Activated T-cell treated with anti-CD3 and anti-CD28 coated beads, Interleukin-2, amount 50 U/mL, for 24 hours (primary cell): ENCODE measurements at regions not wholly inside any gene's neighbourhood (a gene's known extent, or its start where the extent isn't known, plus 50 kb on each side); places are given as distances from the start of the nearest gene placed in this dataset.
"Not testable (repeated sequence)": the region's sequence is repeated elsewhere in the genome, so short reads cannot be mapped to it uniquely, and the experiment has no call there.

Experiments
- DNase-seq: peaks from one replicate; pipeline ENCODE4 v3.0.0-alpha.2; 2020
- H3K27ac Mint-ChIP-seq: 2 replicates; pipeline ENCODE4 v1.8.0; 2020; ENCODE audit warnings: mild to moderate bottlenecking, mixed read lengths
- H3K27me3 Mint-ChIP-seq: 2 replicates; pipeline ENCODE4 v1.8.0; 2020; ENCODE audit warnings: mixed read lengths
- H3K36me3 Mint-ChIP-seq: 2 replicates; pipeline ENCODE4 v1.8.0; 2020; ENCODE audit warnings: low read depth, mixed read lengths
- H3K4me1 Mint-ChIP-seq: 2 replicates; pipeline ENCODE4 v1.8.0; 2020; ENCODE audit warnings: low read depth, mixed read lengths
- H3K4me3 Mint-ChIP-seq: 2 replicates; pipeline ENCODE4 v1.8.0; 2020; ENCODE audit warnings: mild to moderate bottlenecking, moderate library complexity, mixed read lengths
- H3K9me3 Mint-ChIP-seq: 2 replicates; pipeline ENCODE4 v1.8.0; 2020; ENCODE audit warnings: mixed read lengths

DNA sequence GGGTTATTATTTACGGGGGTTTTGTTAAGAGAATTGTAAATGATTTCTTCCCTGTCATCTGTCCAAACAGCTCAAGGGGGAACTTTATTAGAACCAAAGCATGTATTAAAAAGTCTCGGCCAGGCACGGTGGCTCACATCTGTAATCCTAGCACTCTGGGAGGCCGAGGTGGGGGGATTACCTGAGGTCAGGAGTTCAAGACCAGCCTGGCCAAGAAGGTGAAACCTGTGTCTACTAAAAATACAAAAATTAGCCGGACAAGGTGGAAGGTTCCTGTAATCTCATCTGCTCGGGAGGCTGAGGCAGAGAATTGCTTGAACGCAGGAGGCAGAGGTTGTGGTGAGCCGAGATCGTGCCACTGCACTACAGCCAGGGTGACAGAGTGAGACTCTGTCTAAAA lies 4486.6 kb upstream of the OR11H1 start:
- H3K27me3 Mint-ChIP-seq, H3K27ac Mint-ChIP-seq, H3K4me3 Mint-ChIP-seq, DNase-seq, H3K4me1 Mint-ChIP-seq: not testable (repeated sequence)
- Mint-ChIP-seq H3K36me3 (peaks cover 10% of the 10 kb centered on the region), H3K9me3 (peaks cover 61% of the 10 kb centered on the region)

DNA sequence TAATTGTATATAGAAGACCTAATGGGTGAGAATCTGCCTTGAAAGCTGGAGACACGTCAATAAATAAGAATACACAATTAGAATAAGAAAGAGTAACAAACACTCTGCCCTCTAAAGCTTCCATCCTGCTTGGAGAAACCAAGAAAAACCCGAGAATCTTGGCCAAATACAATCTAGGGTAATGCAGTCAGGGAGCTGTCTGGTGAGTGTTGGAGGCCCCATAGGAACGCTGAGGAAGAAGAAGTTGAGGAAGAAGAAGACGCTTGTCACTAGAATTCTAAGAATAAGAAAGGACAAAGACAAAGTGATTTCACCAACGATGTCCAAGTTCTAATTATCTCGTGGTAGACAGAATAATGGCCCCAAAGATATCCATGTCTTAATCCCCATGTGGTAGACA lies 4485.9 kb upstream of the OR11H1 start:
- Mint-ChIP-seq H3K27me3 (no peaks in the 10 kb centered on the region), H3K27ac (no peak overlapping the region), H3K9me3 (peaks cover 56% of the 10 kb centered on the region), H3K4me1 (no peaks in the 10 kb centered on the region), H3K4me3 (no peak overlapping the region), H3K36me3 (peaks cover 10% of the 10 kb centered on the region)
- no peak for DNase-seq

DNA sequence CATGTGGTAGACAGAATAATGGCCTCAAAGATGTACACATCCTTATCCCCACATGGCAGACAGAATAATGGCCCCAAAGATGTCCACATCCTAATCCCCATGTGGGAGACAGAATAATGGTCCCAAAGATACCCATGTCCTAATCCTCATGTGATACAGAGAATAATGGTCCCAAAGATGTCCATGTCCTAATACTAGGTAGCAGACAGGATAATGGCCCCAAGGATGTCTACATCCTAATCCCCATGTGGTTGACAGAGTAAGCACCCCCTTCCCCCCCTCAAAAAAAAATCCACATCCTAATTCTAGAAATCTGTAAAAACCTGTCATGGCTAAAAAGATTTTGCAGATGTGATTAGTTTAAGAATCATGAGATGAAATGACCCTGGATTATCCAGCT lies 4484.7 kb upstream of the OR11H1 start:
- DNase-seq, H3K4me1 Mint-ChIP-seq, H3K4me3 Mint-ChIP-seq, H3K27me3 Mint-ChIP-seq, H3K36me3 Mint-ChIP-seq, H3K27ac Mint-ChIP-seq: not testable (repeated sequence)
- peaks cover 46% of the 10 kb centered on the region for H3K9me3 Mint-ChIP-seq

DNA sequence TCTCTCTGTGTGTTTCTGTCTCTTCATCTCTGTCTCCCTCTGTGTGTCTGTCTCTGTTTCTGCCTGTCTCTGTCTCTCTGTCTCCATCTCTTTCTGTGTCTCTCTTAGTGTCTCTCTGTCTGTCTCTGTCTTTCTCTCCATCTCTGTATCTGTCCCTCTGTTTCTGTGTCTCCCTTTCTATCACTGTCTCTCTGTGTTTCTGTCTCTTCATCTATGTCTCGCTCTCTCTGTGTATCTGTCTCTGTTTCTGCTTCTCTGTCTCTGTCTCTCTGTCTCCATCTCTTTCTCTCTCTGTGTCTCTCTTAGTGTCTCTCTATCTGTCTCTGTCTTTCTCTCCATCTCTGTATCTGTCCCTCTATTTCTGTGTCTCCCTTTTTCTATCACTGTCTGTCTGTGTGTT lies 4479.1 kb upstream of the OR11H1 start:
- not testable (repeated sequence) for H3K27me3 Mint-ChIP-seq, DNase-seq, H3K4me3 Mint-ChIP-seq, H3K36me3 Mint-ChIP-seq, H3K4me1 Mint-ChIP-seq, H3K27ac Mint-ChIP-seq
- peaks cover 30% of the 10 kb centered on the region for H3K9me3 Mint-ChIP-seq

DNA sequence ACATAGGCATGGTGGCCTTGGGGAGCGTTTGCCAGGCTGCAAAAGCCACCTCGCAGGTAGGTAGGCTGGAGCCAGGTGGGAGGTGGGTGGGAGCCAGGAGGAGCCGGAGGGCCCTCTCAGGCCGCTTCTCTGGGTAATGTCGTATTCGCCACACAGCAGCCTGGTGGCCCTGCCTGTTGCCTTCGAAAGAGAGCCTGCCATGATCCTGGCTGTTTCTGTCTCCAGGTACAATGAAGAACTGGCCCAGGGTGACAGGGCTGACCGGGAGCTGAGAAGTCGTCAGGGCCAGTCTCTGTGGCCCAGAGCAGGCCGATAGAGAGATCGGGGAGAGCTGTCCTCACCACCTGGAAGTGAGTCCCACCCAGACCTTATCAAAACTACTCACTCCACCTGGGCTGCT lies 4477.8 kb upstream of the OR11H1 start:
- H3K4me1 Mint-ChIP-seq, H3K4me3 Mint-ChIP-seq, H3K27ac Mint-ChIP-seq, DNase-seq, H3K27me3 Mint-ChIP-seq, H3K36me3 Mint-ChIP-seq: not testable (repeated sequence)
- H3K9me3 Mint-ChIP-seq, result peaks cover 37% of the 10 kb centered on the region

DNA sequence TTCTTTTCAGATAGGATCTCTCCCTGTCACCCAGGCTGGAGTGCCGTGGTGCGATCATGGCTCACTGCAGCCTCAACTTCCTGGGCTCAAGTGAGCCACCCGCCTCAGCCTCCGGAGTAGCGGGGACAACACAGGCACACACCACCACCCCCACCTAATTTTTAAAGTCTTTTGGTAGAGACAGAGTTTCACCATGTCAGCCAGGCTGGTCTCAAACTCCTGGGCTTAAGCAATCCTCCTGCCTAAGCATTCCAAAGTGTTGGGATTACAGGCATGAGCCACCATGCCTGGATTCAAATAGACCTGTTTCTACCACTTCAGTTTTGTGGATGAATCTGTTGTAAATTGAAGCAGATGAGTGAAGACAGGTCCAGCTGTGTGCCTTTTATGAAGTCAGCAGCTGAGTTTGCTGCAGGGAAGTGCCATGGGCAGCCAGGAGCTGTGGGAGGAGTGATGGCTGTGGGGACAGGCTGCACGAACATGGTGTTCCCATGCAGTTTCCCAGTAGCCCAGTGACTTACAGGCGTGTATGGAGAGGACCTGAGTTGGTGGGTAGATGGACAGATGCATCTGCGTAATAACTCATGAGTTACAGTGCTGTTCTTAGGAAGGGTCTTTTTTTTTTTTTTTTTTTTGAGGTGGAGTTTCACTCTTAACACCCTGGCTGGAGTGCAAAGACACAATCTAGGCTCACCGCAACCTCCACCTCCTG lies 4476.4 kb upstream of the OR11H1 start:
- not testable (repeated sequence) for DNase-seq, H3K4me1 Mint-ChIP-seq, H3K27ac Mint-ChIP-seq, H3K27me3 Mint-ChIP-seq, H3K4me3 Mint-ChIP-seq
- H3K36me3 Mint-ChIP-seq, result peaks cover 13% of the 10 kb centered on the region
- peaks cover 48% of the 10 kb centered on the region for H3K9me3 Mint-ChIP-seq

DNA sequence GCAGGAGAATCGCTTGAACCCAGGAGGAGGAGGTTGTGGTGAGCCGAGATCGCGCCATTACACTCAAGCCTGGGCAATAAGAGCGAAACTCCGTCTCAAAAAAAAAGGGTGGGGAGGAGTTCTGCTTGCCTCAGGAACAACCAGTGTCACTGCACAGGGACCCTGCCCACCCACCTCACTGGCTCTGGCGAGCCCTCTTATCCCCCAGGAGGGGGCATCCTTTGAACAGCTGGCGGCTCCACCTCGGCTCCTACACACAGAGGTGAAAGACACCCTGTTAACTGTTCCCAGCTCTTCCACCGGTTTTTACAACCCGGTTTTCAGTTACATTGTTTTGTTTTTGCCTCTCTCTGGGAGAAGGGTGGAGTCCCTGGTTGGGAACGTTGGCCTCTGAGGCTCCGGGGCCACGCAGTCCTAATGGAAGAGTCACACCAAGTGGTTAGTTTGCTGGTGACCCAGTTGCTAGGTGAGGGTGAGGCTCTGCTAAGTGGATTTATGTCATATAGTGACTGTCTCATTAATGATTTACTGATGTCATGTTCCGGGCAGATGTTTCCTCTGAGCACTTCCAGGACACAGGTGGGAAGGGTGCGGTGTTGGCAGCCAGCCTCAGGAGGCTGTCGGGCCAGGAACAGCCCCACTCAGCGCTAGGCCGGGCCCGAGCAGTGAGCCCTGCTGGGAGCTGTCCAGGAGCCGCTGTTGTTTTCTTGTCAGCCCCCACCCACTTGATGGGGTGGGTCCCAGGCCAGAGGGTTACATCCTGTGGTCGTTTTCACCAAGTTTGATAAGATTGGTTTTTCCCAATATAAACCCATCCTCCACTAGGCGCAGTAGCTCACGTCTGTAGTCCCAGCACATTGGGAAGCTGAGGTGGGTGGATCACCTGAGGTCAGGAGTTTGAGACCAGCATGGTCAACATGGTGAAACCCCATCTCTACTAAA lies 4474.3 kb upstream of the OR11H1 start:
- not testable (repeated sequence) for H3K4me3 Mint-ChIP-seq, H3K27me3 Mint-ChIP-seq, H3K27ac Mint-ChIP-seq, DNase-seq, H3K4me1 Mint-ChIP-seq
- peaks cover 53% of the 10 kb centered on the region for H3K9me3 Mint-ChIP-seq
- peaks cover 22% of the 10 kb centered on the region for H3K36me3 Mint-ChIP-seq

DNA sequence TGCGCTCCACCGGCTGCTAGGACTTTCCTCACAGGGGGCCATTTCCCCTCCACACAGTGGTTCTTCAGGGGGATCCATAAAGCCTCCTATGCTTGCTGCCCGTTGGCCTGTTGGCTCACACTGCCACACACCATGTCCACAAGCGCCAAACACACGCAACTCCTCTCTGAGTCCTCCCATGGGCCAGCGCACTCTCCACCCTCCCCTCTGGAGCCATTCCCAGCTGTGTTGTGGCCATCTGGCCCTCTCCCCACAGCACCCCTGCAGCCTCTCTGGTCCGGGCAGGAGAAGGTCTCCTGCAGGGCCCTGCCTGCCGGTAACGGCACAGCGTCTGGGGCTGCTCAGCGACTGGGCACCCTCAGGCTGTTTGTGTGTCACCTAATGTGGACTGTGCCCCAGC lies 4473.3 kb upstream of the OR11H1 start:
- H3K36me3 Mint-ChIP-seq, result peaks cover 22% of the 10 kb centered on the region
- H3K4me3 Mint-ChIP-seq, H3K4me1 Mint-ChIP-seq, DNase-seq, H3K27ac Mint-ChIP-seq, H3K27me3 Mint-ChIP-seq: not testable (repeated sequence)
- peaks cover 50% of the 10 kb centered on the region for H3K9me3 Mint-ChIP-seq

DNA sequence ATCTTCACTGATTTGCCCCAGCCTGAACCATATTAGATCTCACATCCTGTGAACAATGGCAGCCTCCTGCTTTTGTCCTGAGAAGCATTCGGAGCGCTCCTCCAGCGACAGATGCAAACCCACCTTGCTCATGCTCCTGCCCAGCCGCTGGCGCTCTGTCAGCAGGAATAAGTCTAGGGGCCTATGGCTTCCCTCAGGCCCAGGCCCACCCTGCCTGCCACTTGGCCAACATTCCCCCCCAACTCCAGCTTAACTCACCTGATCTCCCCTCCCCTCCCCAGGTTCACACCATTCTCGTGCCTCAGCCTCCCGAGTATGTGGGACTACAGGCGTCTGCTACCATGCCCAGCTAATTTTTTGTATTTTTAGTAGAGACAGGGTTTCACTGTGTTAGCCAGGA lies 4472.8 kb upstream of the OR11H1 start:
- not testable (repeated sequence) for H3K4me3 Mint-ChIP-seq, H3K27ac Mint-ChIP-seq, H3K4me1 Mint-ChIP-seq, DNase-seq, H3K27me3 Mint-ChIP-seq
- H3K9me3 Mint-ChIP-seq, result peaks cover 53% of the 10 kb centered on the region
- H3K36me3 Mint-ChIP-seq, result peaks cover 22% of the 10 kb centered on the region

DNA sequence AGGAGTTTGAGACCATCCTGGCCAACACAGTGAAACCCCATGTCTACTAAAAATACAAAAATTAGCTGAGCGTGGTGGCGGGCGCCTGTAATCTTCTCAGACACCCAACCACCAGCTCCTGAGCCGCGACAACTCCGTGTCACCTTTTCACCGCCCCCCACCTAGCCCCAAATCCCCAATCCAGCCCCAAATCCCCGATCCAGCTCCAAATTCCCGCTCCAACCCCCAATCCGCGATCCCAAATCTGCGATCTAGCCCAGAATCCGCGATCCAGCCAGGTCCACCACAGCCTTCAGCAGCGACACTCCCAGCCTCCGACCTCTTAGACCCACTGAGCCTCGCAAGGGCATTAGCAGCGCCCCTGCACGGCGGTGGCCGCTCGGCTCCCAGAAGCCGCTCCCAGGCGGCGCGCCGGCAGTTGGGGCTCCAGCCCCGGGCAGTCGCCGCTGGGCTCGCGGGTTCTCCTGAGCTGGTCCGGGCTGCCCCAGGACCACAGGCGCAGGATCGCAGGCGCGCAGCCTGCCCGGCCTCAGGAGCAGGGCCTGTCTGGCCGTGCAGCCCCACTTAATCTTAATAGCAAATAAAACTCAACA lies 4469.9 kb upstream of the OR11H1 start:
- H3K27ac Mint-ChIP-seq, result not testable (repeated sequence)
- peaks cover 58% of the 10 kb centered on the region for H3K9me3 Mint-ChIP-seq

DNA sequence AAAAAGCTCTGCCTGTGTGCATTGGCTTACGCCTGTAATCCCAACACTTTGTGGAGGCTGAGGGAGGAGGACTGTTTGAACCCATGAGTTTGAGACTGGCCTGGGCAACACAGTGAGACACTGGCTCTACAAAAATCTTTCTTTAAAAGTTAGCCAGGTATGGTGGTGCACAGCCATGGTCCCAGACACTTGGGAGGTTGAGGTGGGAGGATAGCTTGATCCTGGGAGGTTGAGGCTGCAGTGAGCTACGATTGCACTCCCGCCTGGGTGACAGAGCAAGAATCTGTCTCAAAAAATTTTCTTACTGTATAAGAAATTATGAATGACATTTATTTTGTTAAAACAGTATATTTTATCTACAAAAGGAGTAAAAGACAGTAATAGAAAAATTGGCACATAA lies 4468.9 kb upstream of the OR11H1 start:
- Mint-ChIP-seq H3K9me3 (peaks cover 61% of the 10 kb centered on the region), H3K36me3 (peaks cover 20% of the 10 kb centered on the region)
- not testable (repeated sequence) for H3K27me3 Mint-ChIP-seq, H3K27ac Mint-ChIP-seq, DNase-seq, H3K4me1 Mint-ChIP-seq, H3K4me3 Mint-ChIP-seq

More for the DNA sequence above, 4469.9 kb upstream of the OR11H1 start:
- H3K4me1 Mint-ChIP-seq, H3K27me3 Mint-ChIP-seq, H3K4me3 Mint-ChIP-seq, DNase-seq: not testable (repeated sequence)
- peaks cover 22% of the 10 kb centered on the region for H3K36me3 Mint-ChIP-seq

DNA sequence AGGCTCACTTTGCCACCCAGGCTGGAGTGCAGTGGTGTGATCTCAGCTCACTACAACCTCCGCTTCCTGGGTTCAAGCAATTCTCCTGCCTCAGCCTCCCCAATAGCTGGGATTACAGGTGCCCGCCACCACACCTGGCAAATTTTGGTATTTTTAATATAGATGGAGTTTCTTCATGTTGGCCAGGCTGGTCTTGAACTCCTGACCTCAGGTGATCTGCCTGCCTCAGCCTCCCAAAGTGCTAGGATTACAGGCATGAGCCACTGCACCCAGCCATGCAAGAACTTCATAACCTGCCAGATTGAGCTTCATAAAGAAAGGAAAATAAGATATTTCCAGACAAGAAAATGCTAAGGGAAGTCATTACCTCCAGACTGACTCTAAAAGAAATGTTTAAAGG lies 4467.2 kb upstream of the OR11H1 start:
- not testable (repeated sequence) for H3K27me3 Mint-ChIP-seq, H3K27ac Mint-ChIP-seq, DNase-seq, H3K4me1 Mint-ChIP-seq, H3K4me3 Mint-ChIP-seq
- H3K36me3 Mint-ChIP-seq, result peaks cover 10% of the 10 kb centered on the region
- peaks cover 59% of the 10 kb centered on the region for H3K9me3 Mint-ChIP-seq

DNA sequence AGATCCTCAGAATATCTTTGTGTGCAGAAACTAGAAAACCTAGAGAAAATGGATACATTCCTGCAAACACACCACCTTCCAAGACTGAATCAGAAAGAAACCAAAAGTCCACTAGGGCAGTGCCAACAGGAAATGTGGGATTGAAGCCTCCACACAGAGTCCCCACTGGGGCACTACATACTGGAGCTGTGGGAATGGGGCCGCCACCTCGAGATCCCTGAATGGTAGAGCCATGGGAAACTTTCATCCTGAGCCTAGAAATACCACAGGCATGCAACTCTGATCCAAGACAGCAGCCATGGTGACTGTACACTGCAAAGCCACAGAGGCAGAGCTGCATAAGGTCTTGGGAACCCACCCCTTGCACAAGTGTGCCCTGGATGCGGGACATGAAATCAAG lies 4465.5 kb upstream of the OR11H1 start:
- not testable (repeated sequence) for H3K4me3 Mint-ChIP-seq, H3K36me3 Mint-ChIP-seq, H3K27me3 Mint-ChIP-seq, H3K27ac Mint-ChIP-seq, H3K4me1 Mint-ChIP-seq, DNase-seq
- peaks cover 64% of the 10 kb centered on the region for H3K9me3 Mint-ChIP-seq

DNA sequence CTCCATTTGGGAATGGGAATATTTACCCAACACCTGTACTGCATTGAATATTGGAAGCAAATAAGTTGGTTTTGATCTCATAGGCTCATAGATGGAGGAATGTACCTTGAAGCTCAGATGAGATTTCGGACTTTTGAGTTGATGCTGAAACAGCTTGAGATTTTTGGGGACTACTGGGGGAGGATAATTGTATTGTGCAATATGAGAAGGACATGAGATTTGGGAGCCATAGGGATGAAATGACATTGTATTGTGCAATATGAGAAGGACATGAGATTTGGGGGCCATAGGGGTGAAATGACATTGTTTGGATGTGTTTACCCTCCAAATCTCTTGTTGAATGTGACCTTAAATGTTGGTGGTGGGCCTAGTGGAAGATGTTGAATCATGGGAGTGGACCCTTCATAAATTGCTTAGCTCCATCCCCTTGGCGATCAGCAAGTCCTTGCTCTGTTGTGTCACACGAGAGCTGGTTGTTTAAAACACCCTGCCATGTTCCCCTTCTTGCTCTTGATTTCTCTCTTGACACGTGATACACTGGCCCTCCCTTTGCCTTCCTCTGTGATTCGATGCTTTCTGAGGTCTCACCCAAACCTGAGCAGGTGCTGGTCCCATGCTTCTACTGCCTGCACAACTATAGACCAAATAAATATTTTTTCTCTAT lies 4464.8 kb upstream of the OR11H1 start:
- not testable (repeated sequence) for H3K27me3 Mint-ChIP-seq, H3K36me3 Mint-ChIP-seq, H3K4me3 Mint-ChIP-seq, H3K4me1 Mint-ChIP-seq, H3K27ac Mint-ChIP-seq, DNase-seq
- H3K9me3 Mint-ChIP-seq, result peaks cover 66% of the 10 kb centered on the region
